Panc1 (cell line): ENCODE measurements at regions not wholly inside any gene's neighbourhood (a gene's known extent, or its start where the extent isn't known, plus 50 kb on each side); places are given as distances from the start of the nearest gene placed in this dataset.

ENCODE experiments used
- CTCF ChIP-seq: fragments of 450-650 bp; IDR thresholded peaks from 2 replicates; pipeline ENCODE4 v1.5.1; 2017; ENCODE audit warnings: mild to moderate bottlenecking
- POLR2AphosphoS5 ChIP-seq: IDR thresholded peaks from 2 replicates; pipeline ENCODE4 v1.6.1; 2012; ENCODE audit warnings: mild to moderate bottlenecking, low read depth, low read length, moderate library complexity
- REST ChIP-seq, 2 experiments: IDR thresholded peaks; 2 replicates each; pipeline ENCODE4 v1.6.1; 2011 to 2012; ENCODE audit warnings: low read depth in 2 of 2, control low read depth in 1 of 2, low read length in 1 of 2, mild to moderate bottlenecking in 1 of 2, moderate library complexity in 1 of 2; ENCODE audit not compliant: insufficient read depth in 1 of 2
- SIN3A ChIP-seq: IDR thresholded peaks from 2 replicates; pipeline ENCODE4 v1.6.1; 2012; ENCODE audit warnings: low read depth, mild to moderate bottlenecking, low read length, moderate library complexity, borderline replicate concordance; ENCODE audit not compliant: insufficient read depth
- TCF7L2 ChIP-seq: IDR thresholded peaks from 2 replicates; pipeline ENCODE4 v1.6.1; 2011; ENCODE audit warnings: mild to moderate bottlenecking, low read depth, low read length, inconsistent platforms

GRCh38 chr2:212644195-212644837, 105.7 kb upstream of the ERBB4 start:
- TF ChIP-seq CTCF (no peak), REST (IDR thresholded peaks at IDR 0.05; ENCODE audit: insufficient read depth in 1 of 2, low read depth in 2 of 2, low read length in 1 of 2) (no peak), POLR2AphosphoS5 (no peak), TCF7L2 (no peak), SIN3A (no peak)
